ENCODE measurements at regions not wholly inside any gene's neighbourhood (a gene's known extent, or its start where the extent isn't known, plus 50 kb on each side); places are given as distances from the start of the nearest gene placed in this dataset.
A peak's percentile ranks its signal among the peaks of the same experiment; 100 is the strongest.
"Not testable (repeated sequence)": the region's sequence is repeated elsewhere in the genome, so short reads cannot be mapped to it uniquely, and the experiment has no call there.

DNA sequence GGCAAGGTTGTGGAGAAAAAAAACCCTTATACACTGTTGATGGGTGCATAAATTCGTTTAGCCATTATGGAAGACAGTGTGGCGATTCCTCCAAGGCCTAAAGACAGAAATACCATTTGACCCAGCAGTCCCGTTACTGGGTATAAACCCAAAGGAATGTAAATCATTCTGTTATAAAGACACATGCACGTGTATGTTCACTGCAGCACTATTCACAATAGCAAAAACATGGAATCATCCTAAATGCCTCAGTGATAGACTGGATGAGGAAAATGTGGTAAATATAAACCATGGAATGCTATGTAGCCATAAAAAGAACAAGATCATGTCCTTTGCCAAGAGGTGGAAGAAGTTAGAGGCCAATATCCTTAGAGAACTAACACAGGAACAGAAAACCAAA lies 119.9 kb upstream of the PRR16 start:
- DNase-seq (ENCODE audit: low read depth), result no peak

DNA sequence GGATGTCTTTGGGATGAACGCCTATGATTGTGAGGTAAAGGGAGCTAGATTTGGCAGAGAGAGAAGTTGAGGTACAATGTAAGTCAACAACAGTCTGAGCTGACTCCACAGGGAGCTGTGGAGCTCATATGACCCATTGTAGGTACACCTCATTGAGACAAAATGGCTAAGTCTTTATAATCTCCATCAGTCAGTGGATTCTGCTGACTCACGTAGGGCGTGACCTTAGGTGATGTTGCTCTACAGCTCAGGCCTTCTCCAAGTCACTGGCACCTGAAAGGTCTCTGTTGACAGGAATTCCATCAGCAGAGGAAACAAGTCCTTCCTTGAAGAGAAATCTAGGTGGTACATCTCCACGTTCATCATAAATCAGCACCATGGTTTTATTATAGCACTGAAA lies 118.2 kb upstream of the PRR16 start:
- peak; percentile 6 for DNase-seq (ENCODE audit: low read depth)

DNA sequence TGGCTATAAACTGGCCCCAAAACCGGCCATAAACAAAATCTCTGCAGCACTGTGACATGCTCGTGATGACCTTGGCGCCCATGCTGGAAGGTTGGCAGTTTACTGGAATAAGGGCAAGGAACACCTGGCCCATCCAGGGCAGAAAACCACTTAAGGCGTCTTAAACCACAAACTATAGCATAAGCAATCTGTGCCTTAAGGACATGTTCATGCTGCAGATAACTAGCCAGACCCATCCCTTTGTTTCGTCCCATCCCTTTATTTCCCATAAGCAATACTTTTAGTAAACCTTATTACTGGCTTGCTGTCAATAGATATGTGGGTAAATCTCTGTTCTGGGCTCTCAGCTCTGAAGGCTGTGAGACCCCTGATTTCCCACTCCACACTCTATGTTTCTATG lies 113.0 kb upstream of the PRR16 start:
- not testable (repeated sequence) for DNase-seq (ENCODE audit: low read depth)

DNA sequence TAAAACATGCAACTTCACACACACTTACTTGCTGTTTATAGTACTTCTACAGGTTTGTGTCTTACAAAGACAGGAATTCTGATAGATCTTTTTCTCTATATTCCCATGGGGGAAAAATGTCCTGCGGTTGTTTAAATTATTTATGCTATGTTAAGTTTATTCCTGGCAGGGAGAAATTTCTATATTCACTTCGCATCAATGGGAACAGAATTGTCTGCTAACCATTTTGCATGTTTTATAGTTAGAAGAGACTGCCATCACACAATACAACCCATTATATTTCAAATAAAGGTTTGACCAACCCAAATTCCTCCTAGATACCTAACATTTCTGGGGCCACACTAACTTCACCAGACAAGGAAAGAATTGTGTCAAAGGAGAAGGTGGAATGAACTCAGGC lies 110.0 kb upstream of the PRR16 start:
- no peak for DNase-seq (ENCODE audit: low read depth)

DNA sequence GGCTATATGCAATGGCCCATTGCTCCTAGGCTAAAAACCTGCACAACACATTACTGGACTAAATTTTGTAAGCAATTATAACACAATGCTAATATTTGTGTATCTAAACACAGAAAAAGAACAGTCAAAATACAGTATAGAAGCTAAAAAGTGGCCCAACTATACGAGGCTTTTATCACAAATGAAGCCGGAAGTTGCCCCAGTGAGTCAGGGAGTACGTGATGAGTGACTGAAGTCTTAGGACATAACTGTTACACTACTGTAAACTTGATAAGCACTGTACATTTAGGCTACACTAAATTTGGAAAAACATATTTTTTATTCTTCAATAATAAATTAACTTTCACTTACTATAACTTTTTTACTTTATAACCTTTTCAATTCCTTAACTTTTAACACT lies 105.2 kb upstream of the PRR16 start:
- peak; percentile 9 for DNase-seq (ENCODE audit: low read depth)

DNA sequence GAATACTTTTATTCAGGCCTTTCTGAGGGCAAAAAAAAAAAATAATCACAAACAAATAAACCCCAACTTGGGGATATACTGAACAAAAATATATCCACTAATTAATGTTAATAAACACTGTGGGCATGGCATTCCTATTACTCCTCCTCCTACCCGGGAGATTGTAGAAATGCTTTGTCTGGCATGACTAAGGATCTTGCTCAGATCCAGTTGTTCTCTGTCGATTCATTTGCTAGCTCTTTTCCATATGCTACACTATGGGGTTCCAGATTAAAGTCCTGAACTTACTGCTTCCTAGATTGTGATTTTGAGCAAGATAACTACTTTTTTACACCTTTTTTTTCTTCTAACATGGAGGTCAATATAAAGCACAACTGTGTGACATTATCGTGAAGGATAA lies 102.2 kb upstream of the PRR16 start:
- peak; percentile 9 for DNase-seq (ENCODE audit: low read depth)

DNA sequence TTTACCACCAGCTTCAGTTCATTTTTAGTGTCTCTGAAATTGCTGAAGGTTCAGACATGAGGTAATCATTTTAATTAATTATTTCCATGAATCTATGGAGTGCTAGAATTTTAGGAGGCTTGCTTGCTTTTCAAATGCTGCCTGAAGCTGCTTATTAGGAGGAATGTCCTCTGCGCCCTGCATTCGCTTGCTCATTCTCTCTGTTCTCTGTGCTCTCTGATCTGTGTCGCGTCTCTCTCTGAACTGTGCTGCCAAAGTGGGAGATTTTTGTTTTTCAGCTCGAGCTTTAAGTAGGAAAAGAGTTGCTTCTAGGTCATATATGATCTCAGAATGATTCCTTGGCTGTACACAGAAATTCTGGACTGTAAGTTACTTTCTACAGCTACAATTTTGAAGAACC lies 101.7 kb upstream of the PRR16 start:
- DNase-seq (ENCODE audit: low read depth), result no peak

DNA sequence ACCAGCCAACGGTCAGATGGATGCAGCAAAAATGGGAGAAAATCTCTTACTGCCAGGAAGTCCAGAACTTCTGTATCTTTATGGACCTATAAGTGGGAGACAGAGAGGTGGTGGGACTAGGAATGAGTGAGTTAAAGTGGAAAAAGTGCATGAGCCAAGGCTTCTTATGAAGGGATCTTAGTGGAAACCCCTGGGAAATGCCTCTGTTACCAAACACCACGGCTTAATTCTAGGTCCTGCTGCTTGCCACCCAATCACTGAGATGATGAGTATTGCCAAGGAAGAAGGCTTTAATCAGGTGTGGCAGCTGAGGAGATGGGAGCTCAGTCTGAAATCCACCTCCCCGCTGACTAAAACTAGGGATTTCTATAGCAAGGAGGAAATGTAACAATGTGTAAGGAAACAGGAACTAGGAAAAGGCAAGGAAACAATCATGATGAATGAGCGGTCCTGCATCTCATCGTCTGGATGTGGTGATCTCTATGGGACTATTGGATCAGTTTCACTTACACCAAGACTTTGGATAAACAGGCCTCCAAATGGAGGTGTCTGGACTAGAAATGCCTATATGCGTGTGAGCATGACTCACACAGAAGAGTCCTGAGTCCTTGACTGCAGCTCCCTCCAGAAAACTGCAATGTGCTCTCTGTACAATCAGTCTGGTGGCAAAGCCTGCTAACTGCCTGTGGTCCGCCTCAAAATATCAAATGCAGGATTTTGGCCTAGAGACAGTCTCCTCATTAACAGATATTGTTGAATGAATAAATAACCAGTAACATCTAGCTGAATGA lies 98.2 kb upstream of the PRR16 start:
- DNase-seq (ENCODE audit: low read depth), result peak; percentile 39

DNA sequence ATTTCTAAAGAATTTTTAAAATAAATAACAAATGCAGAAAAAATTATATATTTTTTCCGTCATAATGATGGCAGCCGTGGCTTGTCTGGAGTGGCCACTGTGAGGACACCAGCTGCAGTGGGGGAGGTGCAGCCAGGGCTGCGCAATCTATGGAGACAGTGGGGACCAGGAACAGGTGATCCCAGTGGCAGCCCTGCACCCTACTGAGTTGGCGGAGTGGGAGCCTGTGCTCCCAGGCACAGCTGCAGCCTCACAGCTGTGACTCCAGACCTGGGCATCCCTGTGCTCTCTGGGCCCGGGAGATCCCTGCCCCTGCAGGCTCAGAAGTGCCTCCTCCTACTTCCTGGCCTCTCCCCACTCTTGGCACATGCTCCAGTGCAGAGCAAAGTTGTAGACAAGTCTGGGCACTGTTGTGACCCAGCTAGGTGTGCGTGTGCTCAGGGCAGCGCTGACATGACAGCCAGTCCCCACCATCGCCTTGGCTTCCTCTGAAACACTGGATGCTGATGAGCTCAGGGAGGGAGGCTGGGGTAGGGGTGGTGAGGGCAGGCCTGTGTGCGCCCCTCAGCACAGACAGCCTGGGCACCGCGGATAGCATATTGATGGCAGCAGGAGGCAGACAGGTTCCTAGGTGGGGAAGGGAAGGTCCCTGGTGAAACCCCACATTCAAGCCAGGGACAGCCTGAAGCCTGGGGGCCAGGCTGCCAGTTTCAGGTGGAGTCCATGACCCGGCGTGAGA lies 96.0 kb upstream of the PRR16 start:
- no peak for DNase-seq (ENCODE audit: low read depth)

DNA sequence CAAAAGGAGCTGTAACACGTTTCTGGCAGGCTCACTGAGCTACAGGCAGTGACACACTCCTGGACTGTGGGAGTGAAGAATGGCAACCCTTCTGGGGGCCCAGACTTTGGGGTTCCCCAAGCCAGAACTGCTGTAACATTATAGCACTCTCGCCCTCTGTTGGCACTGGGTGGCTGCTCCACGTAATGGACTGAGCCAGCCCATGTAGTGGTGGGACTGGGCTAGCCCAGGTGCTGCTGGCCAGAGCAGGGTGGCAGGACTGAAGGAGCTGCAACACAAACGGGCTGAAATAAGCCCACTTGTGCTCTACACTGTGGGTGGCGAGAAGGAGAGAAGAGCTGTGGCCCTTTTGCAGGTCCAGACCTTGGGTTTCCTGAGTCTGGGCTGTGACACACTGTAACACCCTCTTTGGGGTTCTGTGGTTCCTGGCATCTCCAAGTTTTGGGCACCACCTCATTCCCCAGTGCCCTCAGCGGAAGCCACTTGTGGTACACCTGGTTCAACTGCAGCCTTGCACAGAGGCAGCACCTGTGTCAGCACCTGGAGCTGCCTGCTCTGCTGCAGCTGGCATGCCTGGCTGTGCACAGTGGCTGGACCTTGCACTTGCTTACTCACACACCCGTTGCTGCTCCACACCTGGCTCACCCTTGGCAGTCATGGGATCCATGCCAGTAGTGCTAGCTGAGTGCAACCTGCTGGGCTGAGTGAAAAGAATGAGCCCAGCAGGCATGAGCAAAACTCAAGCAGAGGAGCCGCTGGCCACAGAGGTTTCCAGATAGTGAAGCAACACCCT lies 95.0 kb upstream of the PRR16 start:
- DNase-seq (ENCODE audit: low read depth), result no peak

DNA sequence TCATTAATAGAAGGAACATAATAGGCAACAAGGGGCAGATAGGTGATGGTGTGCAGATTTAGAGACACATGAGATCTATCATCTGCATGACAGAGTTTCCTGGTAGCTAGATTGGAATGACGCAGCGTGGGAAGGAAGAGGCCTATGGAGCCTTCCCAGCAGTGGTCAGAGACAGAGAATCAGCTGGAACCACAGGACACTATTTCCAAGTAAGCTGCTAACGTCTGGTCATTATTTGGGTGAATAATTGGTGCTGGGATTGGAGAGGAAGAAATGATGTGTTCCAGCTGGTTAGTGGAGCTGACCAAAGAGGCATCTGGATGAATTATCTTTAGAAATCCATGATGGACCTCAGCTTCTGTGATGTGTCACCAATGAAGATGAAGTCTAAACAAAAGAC lies 91.2 kb upstream of the PRR16 start:
- no peak for DNase-seq (ENCODE audit: low read depth)

DNA sequence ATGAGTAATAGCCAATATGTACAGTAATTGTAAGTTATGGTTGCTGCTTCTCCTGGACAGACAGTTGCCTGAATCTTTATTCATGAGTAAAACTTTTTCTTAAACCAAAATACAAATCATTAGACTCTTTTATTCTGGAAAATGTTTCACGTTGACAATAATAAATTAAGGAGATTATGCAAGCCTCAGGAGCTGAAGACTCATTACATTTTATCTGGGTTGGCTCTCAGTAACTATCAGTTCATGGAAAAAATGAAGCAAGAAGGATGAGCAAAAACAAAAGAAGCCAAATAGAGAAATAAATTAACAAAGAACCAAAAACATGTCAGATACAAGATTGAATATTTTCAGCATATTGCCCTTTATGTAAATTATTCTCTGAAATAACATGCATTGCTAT lies 88.9 kb upstream of the PRR16 start:
- no peak for DNase-seq (ENCODE audit: low read depth)

DNA sequence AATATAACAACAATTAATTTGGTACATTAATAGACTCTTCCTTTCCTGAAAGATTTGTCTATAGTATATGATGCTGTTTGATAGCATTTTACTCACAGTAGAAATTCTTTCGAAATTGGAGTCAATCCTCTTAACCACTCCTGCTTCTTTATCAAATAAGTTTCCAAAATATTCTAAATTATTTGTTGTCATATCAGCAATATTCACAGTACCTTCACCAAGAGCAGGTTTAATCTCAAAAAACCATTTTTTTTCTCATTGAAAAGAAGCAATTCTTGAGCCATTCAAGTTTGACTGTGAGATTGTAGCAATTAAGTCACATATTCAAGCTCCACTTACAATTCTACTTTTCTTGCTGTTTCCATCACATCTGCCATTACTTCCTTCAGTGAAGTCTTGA lies 83.5 kb upstream of the PRR16 start:
- no peak for DNase-seq (ENCODE audit: low read depth)

DNA sequence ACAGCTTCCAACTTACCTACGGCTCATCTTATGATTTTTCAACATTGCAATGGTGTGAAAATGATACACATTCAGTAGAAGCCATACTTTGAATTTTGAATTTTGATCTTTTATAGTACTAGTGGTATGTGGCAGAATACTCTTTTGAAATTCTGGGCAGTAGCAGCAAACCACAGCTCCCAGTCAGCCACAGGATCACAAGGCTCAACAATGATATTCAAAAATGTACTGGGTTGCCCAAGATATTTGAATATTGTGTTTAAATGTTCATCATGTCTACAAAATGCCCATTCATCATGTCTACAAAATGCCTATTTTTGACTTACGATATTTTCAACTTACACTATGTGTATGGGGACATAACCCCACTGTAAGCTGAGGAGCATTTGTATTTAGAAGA lies 81.3 kb upstream of the PRR16 start:
- DNase-seq (ENCODE audit: low read depth), result no peak

DNA sequence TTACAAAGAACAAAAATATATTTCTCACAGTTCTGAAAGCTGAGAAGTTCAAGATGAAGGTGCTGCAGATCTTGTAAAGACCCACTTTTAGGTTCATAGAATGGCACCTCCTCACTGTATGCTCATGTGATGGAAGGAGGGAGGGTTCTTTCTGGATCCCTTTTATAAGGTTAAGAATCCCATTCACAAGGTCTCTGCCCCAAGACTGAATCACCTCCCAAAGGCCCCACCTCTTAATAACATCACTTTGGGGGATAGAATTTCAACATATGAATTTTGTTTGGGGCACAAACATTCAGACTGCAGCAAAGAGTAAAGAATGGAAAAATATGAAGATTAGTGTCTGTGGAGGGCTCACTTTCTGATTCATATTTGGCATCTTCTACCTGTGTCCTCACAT lies 77.1 kb upstream of the PRR16 start:
- peak; percentile 4 for DNase-seq (ENCODE audit: low read depth)

DNA sequence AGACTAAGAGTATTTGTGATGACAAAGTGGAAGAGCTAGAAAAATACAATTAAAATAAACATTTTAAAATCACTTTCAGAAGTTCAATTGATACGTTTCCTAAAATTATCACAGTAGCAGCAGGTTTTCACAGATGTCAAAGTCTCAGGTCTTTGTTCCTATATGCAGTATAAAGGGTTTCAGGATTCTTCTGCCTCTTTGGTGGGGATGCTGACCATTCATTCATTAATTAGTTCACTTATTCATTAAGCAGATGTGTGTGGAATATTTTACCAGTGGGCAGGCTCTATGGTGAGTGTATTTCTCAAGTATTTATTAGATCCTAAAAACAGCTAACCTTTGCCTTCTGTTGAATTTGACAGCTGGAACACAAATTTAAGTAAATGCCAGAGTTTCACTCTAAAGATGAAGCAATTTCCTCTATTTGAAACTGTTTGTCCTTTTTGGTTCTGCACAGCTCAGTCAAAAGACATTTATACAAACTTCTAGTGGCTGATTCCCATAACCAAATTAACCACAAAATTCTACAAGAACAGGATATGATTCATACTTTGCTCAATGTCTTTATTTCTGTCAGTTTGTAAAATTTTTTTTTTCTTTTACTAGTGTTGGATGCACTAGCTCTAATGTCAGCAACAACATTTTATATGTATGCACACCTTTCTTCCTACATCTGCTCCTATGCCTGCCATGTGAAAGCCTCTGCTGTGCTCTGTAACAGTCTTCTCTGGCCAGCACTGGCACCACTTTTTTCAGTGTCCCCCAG lies 75.9 kb upstream of the PRR16 start:
- peak; percentile 95 for DNase-seq (ENCODE audit: low read depth)

DNA sequence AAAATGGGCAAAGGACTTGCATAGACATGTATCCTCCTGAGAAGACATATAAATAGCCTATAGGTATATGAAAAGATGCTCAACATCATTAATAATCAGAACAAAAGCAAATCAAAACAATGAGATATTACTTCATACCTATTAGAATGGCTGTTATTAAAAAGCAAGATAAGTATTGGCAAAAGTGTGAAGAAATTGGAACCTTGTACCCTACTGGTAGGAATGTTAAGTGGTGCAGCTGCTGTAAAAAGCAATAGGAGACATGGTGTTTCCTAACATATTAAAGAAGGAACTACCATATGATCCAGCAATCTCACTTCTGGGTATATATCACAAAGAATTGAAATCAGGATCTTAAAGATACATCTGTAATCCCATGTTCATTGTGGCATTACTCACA lies 69.8 kb upstream of the PRR16 start:
- DNase-seq (ENCODE audit: low read depth), result peak; percentile 8

DNA sequence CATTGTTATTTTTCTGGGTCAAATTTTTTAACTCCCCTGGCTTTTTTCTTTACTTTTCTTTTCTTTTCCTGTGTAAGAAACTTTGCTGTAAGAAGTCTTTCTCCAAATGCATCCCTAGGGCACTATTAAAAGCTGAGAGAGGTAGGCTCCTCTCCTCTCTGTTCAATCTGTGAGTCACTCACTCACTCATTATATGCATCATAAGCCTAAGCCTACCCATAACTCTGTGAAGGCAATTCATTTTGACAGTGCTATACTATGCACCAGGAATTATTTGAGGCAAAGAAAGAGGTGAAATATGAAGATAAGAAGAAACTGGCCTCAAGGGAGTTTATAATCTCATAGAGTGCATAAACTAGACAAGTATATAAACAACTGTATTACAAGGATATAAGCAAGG lies 67.9 kb upstream of the PRR16 start:
- peak; percentile 70 for DNase-seq (ENCODE audit: low read depth)

DNA sequence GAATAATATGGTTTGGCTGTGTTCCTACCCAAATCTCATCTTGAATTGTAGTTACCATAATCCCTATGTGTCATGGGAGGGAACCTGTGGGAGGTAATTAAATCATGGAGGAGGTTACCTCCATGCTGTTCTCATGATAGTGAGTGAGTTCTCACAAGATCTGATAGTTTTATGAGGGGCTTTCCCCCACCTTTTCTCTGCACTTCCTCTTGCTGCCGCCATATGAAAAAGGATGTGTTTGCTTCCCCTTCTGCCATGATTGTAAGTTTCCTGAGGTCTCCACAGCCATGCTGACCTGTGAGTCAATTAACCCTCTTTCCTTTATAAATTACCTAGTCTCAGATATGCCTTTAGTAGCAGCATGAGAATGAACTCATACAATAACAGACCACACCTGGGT lies 63.7 kb upstream of the PRR16 start:
- DNase-seq (ENCODE audit: low read depth), result no peak

DNA sequence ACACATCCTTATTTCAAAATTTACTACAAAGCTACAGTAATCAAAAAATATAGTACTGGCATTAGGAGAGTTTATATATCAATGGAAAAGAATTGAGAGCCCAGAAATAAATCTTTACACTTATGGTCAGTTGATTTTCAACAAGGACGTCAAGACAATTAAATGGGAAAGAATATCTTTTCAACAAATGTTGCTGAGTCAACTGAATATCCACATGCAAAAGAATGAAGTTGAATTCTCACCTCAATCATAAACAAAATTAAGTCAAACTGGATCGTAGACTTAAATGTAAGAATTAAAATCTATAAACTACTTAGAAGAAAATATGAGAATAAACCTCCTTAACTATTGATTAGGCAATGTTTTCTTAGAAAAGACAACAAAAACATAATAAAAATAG lies 61.5 kb upstream of the PRR16 start:
- no peak for DNase-seq (ENCODE audit: low read depth)

DNA sequence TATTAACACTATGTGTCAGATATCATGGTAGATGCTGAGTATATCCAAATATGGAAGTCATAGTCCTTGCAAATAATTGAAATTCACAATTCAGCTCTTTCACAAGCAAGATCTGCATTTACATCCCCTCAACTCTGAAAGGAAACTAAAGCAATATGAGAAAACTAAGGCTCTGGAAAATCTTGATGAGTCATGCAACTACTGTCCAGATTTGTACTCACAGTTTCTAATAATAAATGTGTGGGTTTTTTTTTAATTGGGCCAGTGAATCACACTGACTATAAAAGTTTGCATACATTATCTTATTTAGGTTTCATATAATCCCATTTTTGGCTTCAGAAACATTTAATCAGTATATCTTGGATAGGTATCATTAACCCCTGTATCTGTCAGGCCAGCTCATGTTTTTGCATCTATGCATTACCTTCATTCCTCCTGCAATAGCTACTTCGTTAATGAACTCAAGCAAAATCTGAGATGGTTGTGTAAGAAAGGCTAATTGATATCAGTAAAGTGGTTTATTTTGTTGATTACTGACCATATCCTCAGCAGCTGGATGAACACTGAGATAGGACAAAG lies 58.7 kb upstream of the PRR16 start:
- peak; percentile 81 for DNase-seq (ENCODE audit: low read depth)

DNA sequence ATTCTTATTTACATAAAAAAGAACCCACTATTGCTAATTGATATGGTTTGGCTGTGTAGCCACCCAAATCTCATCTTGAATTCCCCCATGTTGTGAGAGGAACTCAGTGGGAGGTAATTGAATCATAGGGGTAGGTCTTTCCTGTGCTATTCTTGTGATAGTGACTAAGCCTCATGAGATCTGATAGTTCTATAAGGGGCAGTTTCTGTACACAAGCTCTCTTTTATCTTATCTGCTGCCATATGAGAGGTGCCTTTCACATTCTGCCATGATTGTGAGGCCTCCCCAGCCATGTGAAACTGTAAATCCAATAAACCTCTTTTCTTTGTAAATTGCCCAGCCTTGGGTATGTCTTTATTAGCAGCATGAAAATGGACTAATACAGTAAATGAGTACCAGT lies 58.2 kb upstream of the PRR16 start:
- peak; percentile 80 for DNase-seq (ENCODE audit: low read depth)

Data from ELR (cell line).